Astrocyte (in vitro differentiated cells and primary cell): ENCODE measurements at regions not wholly inside any gene's neighbourhood (a gene's known extent, or its start where the extent isn't known, plus 50 kb on each side); places are given as distances from the start of the nearest gene placed in this dataset.

Source experiments
- EZH2 ChIP-seq: IDR thresholded peaks from 2 replicates; pipeline ENCODE4 v1.6.1; 2012; ENCODE audit warnings: mild to moderate bottlenecking, low read length, inconsistent platforms; ENCODE audit not compliant: insufficient read depth
- TF ChIP-seq, protein P1 (sequence below): IDR thresholded peaks from 2 replicates; pipeline ENCODE4 v1.5.1; 2011; ENCODE audit warnings: low read depth, mild to moderate bottlenecking, inconsistent platforms, low read length, moderate library complexity; ENCODE audit not compliant: insufficient read depth

DNA sequence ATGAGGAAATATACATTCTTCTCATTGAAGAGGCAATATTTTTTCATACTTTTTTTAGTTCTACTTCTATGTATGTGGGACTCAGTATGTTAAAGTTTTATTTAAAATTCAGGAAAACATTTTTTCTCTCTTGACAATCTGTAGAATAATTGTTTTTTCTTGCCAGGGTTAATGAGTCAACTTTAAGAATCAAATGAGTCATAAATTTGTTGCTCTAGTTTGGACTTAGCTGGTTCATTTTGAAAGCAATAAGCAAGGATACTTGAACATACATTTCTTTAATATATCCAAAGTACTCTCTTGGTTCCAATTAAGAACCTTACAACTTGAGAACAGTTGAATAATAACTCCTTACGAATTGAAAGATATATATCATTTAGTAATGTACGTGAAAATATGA is 1145.3 kb upstream of the B3GALT2 start:
- TF ChIP-seq, protein P1, sequence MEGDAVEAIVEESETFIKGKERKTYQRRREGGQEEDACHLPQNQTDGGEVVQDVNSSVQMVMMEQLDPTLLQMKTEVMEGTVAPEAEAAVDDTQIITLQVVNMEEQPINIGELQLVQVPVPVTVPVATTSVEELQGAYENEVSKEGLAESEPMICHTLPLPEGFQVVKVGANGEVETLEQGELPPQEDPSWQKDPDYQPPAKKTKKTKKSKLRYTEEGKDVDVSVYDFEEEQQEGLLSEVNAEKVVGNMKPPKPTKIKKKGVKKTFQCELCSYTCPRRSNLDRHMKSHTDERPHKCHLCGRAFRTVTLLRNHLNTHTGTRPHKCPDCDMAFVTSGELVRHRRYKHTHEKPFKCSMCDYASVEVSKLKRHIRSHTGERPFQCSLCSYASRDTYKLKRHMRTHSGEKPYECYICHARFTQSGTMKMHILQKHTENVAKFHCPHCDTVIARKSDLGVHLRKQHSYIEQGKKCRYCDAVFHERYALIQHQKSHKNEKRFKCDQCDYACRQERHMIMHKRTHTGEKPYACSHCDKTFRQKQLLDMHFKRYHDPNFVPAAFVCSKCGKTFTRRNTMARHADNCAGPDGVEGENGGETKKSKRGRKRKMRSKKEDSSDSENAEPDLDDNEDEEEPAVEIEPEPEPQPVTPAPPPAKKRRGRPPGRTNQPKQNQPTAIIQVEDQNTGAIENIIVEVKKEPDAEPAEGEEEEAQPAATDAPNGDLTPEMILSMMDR: no peak
- no peak for TF ChIP-seq EZH2
